Activated CD4-positive, alpha-beta memory T cell treated with anti-CD3 and anti-CD28 coated beads for 36 hours (primary cell): ENCODE measurements at regions not wholly inside any gene's neighbourhood (a gene's known extent, or its start where the extent isn't known, plus 50 kb on each side); places are given as distances from the start of the nearest gene placed in this dataset.
"Not testable (repeated sequence)": the region's sequence is repeated elsewhere in the genome, so short reads cannot be mapped to it uniquely, and the experiment has no call there.

Experiments used
- CTCF ChIA-PET: fragments of 350-600 bp; sonication (Branson Sonifier 250); formaldehyde crosslinking; loops from one replicate; lab custom pipeline; 2021; ENCODE audit warnings: antibody characterized with exemption, inconsistent platforms; lab: Charles Lee
- POLR2A ChIA-PET: fragments of 350-600 bp; sonication (Branson Sonifier 250); formaldehyde crosslinking; loops from one replicate; lab custom pipeline; 2021; ENCODE audit warnings: antibody characterized with exemption; lab: Charles Lee
- DNase-seq: peaks from one replicate; pipeline ENCODE4 v3.0.0-alpha.2; 2020
- H3K27ac Mint-ChIP-seq: one replicate; pipeline ENCODE4 v1.8.0; 2021; ENCODE audit warnings: mixed read lengths
- H3K27me3 Mint-ChIP-seq: one replicate; pipeline ENCODE4 v1.8.0; 2021; ENCODE audit warnings: mixed read lengths
- H3K36me3 Mint-ChIP-seq: one replicate; pipeline ENCODE4 v1.8.0; 2021; ENCODE audit warnings: mixed read lengths
- H3K4me1 Mint-ChIP-seq: one replicate; pipeline ENCODE4 v1.8.0; 2021; ENCODE audit warnings: low read depth, mixed read lengths
- H3K4me3 Mint-ChIP-seq: one replicate; pipeline ENCODE4 v1.8.0; 2021; ENCODE audit warnings: mild to moderate bottlenecking, mixed read lengths
- H3K9me3 Mint-ChIP-seq: one replicate; pipeline ENCODE4 v1.8.0; 2021; ENCODE audit warnings: mixed read lengths
- intact Hi-C: fragments of 100-400 bp; cut with micrococcal nuclease; formaldehyde crosslinking; loops from one replicate; pipeline ENCODE4 v1.15.1; 2023

- CTCF ChIA-PET: interaction anchor here (1.2 kb wide), 1 partner anchor 62 kb away, joined by 6 read pairs; no protein-coding TSS in a partner anchor
- Mint-ChIP-seq H3K36me3 (no peaks in the 10 kb centered on the region), H3K27ac (peak overlapping the region; percentile 11), H3K27me3 (no peaks in the 10 kb centered on the region), H3K4me3 (no peak overlapping the region), H3K9me3 (no peaks in the 10 kb centered on the region), H3K4me1 (peaks cover 65% of the 10 kb centered on the region)
- peak; percentile 28 for DNase-seq
- intact Hi-C loops: loop anchor here (1.0 to 10.0 kb wide), 2 partner anchors 59 to 242 kb away; no protein-coding TSS in a partner anchor
- POLR2A ChIA-PET: interaction anchor here (1.6 to 3.7 kb wide), 4 partner anchors 14 to 61 kb away, joined by 3 to 18 read pairs (median 10); partner anchors contain the start of gene KLF7
Observed at GRCh38 chr2:207226671-207227061, 60.9 kb upstream of the KLF7 start.

GRCh38 chr2:207227062-207227748 lies 61.5 kb upstream of the KLF7 start:
- Mint-ChIP-seq H3K36me3 (no peaks in the 10 kb centered on the region), H3K9me3 (no peaks in the 10 kb centered on the region), H3K27ac (no peak overlapping the region), H3K27me3 (no peaks in the 10 kb centered on the region), H3K4me3 (no peak overlapping the region), H3K4me1 (peaks cover 68% of the 10 kb centered on the region)
- ChIA-PET CTCF (no interaction called here), POLR2A (interaction anchor here (1.6 to 3.7 kb wide), 4 partner anchors 13 to 62 kb away, joined by 3 to 18 read pairs (median 10); partner anchors contain the start of gene KLF7)
- DNase-seq: no peak
- intact Hi-C loops: loop anchor here (10.0 kb wide), 1 partner anchor 242 kb away; no protein-coding TSS in a partner anchor

GRCh38 chr2:207227749-207228145 lies 62.0 kb upstream of the KLF7 start:
- H3K4me1 Mint-ChIP-seq: peaks cover 62% of the 10 kb centered on the region
- CTCF ChIA-PET: no interaction called here
- H3K9me3 Mint-ChIP-seq: no peaks in the 10 kb centered on the region
- no peak for DNase-seq
- intact Hi-C loops: loop anchor here (10.0 kb wide), 1 partner anchor 243 kb away; no protein-coding TSS in a partner anchor
- H3K27me3 Mint-ChIP-seq: no peaks in the 10 kb centered on the region
- POLR2A ChIA-PET: interaction anchor here (1.7 kb wide), 1 partner anchor 52 kb away, joined by 4 read pairs; no protein-coding TSS in a partner anchor
- no peak overlapping the region for H3K27ac Mint-ChIP-seq
- no peak overlapping the region for H3K4me3 Mint-ChIP-seq
- H3K36me3 Mint-ChIP-seq: no peaks in the 10 kb centered on the region

GRCh38 chr2:207228402-207228801 lies 62.7 kb upstream of the KLF7 start:
- ChIA-PET POLR2A (no interaction called here), CTCF (interaction anchor here (0.6 to 1.0 kb wide), 2 partner anchors 211 to 244 kb away, joined by 3 read pairs; no protein-coding TSS in a partner anchor)
- DNase-seq: no peak
- no peak overlapping the region for H3K27ac Mint-ChIP-seq
- H3K27me3 Mint-ChIP-seq: no peaks in the 10 kb centered on the region
- intact Hi-C loops: loop anchor here (10.0 kb wide), 1 partner anchor 244 kb away; no protein-coding TSS in a partner anchor
- no peaks in the 10 kb centered on the region for H3K9me3 Mint-ChIP-seq
- H3K36me3 Mint-ChIP-seq: no peaks in the 10 kb centered on the region
- no peak overlapping the region for H3K4me3 Mint-ChIP-seq
- H3K4me1 Mint-ChIP-seq: peaks cover 56% of the 10 kb centered on the region

- Mint-ChIP-seq H3K4me1 (peaks cover 51% of the 10 kb centered on the region), H3K36me3 (no peaks in the 10 kb centered on the region), H3K9me3 (no peaks in the 10 kb centered on the region), H3K4me3 (no peak overlapping the region), H3K27me3 (no peaks in the 10 kb centered on the region), H3K27ac (no peak overlapping the region)
- CTCF ChIA-PET: interaction anchor here (1.0 to 1.8 kb wide), 3 partner anchors 11 to 244 kb away, joined by 3 to 8 read pairs (median 4); no protein-coding TSS in a partner anchor
- intact Hi-C loops: loop anchor here (10.0 kb wide), 1 partner anchor 244 kb away; no protein-coding TSS in a partner anchor
- no peak for DNase-seq
- POLR2A ChIA-PET: no interaction called here
Observed at GRCh38 chr2:207229161-207229560, 63.4 kb upstream of the KLF7 start.

GRCh38 chr2:207230261-207231105 lies 64.7 kb upstream of the KLF7 start:
- no peaks in the 10 kb centered on the region for H3K27me3 Mint-ChIP-seq
- no peaks in the 10 kb centered on the region for H3K36me3 Mint-ChIP-seq
- POLR2A ChIA-PET: interaction anchor here (1.3 kb wide), 1 partner anchor 63 kb away, joined by 3 read pairs; no protein-coding TSS in a partner anchor
- intact Hi-C loops: loop anchor here (1.0 to 2.0 kb wide), 2 partner anchors 11 to 62 kb away; no protein-coding TSS in a partner anchor
- H3K9me3 Mint-ChIP-seq: no peaks in the 10 kb centered on the region
- CTCF ChIA-PET: interaction anchor here (0.7 to 1.8 kb wide), 4 partner anchors 9 to 62 kb away, joined by 3 to 8 read pairs (median 4); no protein-coding TSS in a partner anchor
- no peak overlapping the region for H3K4me3 Mint-ChIP-seq
- H3K4me1 Mint-ChIP-seq: peaks cover 40% of the 10 kb centered on the region
- DNase-seq: no peak
- H3K27ac Mint-ChIP-seq: peak overlapping the region; percentile 73

- no peaks in the 10 kb centered on the region for H3K9me3 Mint-ChIP-seq
- POLR2A ChIA-PET: interaction anchor here (1.3 kb wide), 1 partner anchor 64 kb away, joined by 3 read pairs; no protein-coding TSS in a partner anchor
- CTCF ChIA-PET: interaction anchor here (0.7 to 1.8 kb wide), 3 partner anchors 8 to 29 kb away, joined by 3 to 8 read pairs (median 5); no protein-coding TSS in a partner anchor
- no peaks in the 10 kb centered on the region for H3K27me3 Mint-ChIP-seq
- intact Hi-C loops: loop anchor here (1.0 to 2.0 kb wide), 2 partner anchors 10 to 62 kb away; no protein-coding TSS in a partner anchor
- peaks cover 39% of the 10 kb centered on the region for H3K4me1 Mint-ChIP-seq
- DNase-seq: peak; percentile 56
- H3K36me3 Mint-ChIP-seq: no peaks in the 10 kb centered on the region
- H3K4me3 Mint-ChIP-seq: no peak overlapping the region
- H3K27ac Mint-ChIP-seq: peak overlapping the region; percentile 73
Observed at GRCh38 chr2:207231106-207231865, 65.5 kb upstream of the KLF7 start.

GRCh38 chr2:207231967-207232366 lies 66.2 kb upstream of the KLF7 start:
- POLR2A ChIA-PET: interaction anchor here (1.3 kb wide), 1 partner anchor 65 kb away, joined by 3 read pairs; no protein-coding TSS in a partner anchor

GRCh38 chr2:207233141-207233540 lies 67.4 kb upstream of the KLF7 start:
- H3K36me3 Mint-ChIP-seq, H3K4me3 Mint-ChIP-seq, POLR2A ChIA-PET, H3K27me3 Mint-ChIP-seq, DNase-seq, H3K9me3 Mint-ChIP-seq, H3K27ac Mint-ChIP-seq, intact Hi-C loops, CTCF ChIA-PET: not testable (repeated sequence)
- H3K4me1 Mint-ChIP-seq: peaks cover 37% of the 10 kb centered on the region

More at GRCh38 chr2:207231967-207232366, 66.2 kb upstream of the KLF7 start:
- no peak overlapping the region for H3K4me3 Mint-ChIP-seq
- H3K27ac Mint-ChIP-seq: peak overlapping the region; percentile 73
- no peak for DNase-seq
- no peaks in the 10 kb centered on the region for H3K36me3 Mint-ChIP-seq
- CTCF ChIA-PET: no interaction called here
- no peaks in the 10 kb centered on the region for H3K9me3 Mint-ChIP-seq
- peaks cover 32% of the 10 kb centered on the region for H3K4me1 Mint-ChIP-seq
- H3K27me3 Mint-ChIP-seq: no peaks in the 10 kb centered on the region
- intact Hi-C loops: loop anchor here (1.0 to 2.0 kb wide), 2 partner anchors 9 to 61 kb away; no protein-coding TSS in a partner anchor

- Mint-ChIP-seq H3K27ac (no peak overlapping the region), H3K4me3 (no peak overlapping the region), H3K27me3 (no peaks in the 10 kb centered on the region), H3K9me3 (no peaks in the 10 kb centered on the region), H3K4me1 (peaks cover 39% of the 10 kb centered on the region), H3K36me3 (no peaks in the 10 kb centered on the region)
- ChIA-PET POLR2A (no interaction called here), CTCF (no interaction called here)
- no peak for DNase-seq
- intact Hi-C loops: no loop called here
Observed at GRCh38 chr2:207233731-207234130, 68.0 kb upstream of the KLF7 start.

GRCh38 chr2:207235621-207236020 lies 69.9 kb upstream of the KLF7 start:
- Mint-ChIP-seq H3K4me1 (peaks cover 30% of the 10 kb centered on the region), H3K36me3 (no peaks in the 10 kb centered on the region), H3K4me3 (no peak overlapping the region), H3K27ac (no peak overlapping the region), H3K27me3 (peaks cover 1% of the 10 kb centered on the region), H3K9me3 (no peaks in the 10 kb centered on the region)
- intact Hi-C loops: loop anchor here (5.0 kb wide), 1 partner anchor 237 kb away; no protein-coding TSS in a partner anchor
- POLR2A ChIA-PET: no interaction called here
- no peak for DNase-seq
- CTCF ChIA-PET: interaction anchor here (1.0 kb wide), 1 partner anchor 237 kb away, joined by 4 read pairs; no protein-coding TSS in a partner anchor
